ENCODE measurements at regions not wholly inside any gene's neighbourhood (a gene's known extent, or its start where the extent isn't known, plus 50 kb on each side); places are given as distances from the start of the nearest gene placed in this dataset.
"Not testable (repeated sequence)": the region's sequence is repeated elsewhere in the genome, so short reads cannot be mapped to it uniquely, and the experiment has no call there.

GRCh38 chr5:155826611-155827507, 500.1 kb upstream of the SGCD start (continued):
- TF ChIP-seq SRSF1 (IDR thresholded peaks at IDR 0.05; ENCODE audit: low read depth, low read length) (no peak), ZNF589 (CRISPR knock-in tag; IDR thresholded peaks at IDR 0.05; ENCODE audit: low read depth) (no peak), SMARCE1 (IDR thresholded peaks at IDR 0.05) (no peak), KDM1A (IDR thresholded peaks at IDR 0.05) (no peak)

GRCh38 chr5:155827508-155827815, 499.5 kb upstream of the SGCD start:
- H3K9me1 ChIP-seq (ENCODE audit: control insufficient read depth, insufficient read depth, low read length); H3K27me3 ChIP-seq (ENCODE audit: control insufficient read depth in 2 of 2, insufficient read depth in 2 of 2, low read length in 2 of 2); FAIRE-seq; H3K79me2 ChIP-seq (ENCODE audit: control insufficient read depth, insufficient read depth, low read length); BruUV-seq (replicated peaks); H3K4me3 ChIP-seq; H3K9ac ChIP-seq (ENCODE audit: insufficient read depth in 1 of 2, low read depth in 2 of 2, low read length in 2 of 2); H2AFZ ChIP-seq (ENCODE audit: low read depth, low read length); intact Hi-C loops (cut with micrococcal nuclease); H3K4me2 ChIP-seq (ENCODE audit: insufficient read depth, low read length); H3K36me3 ChIP-seq (ENCODE audit: control insufficient read depth, insufficient read depth, low read length); H4K20me1 ChIP-seq (replicated peaks; ENCODE audit: control insufficient read depth, insufficient read depth, low read length); in situ Hi-C loops (cut with MboI); CTCF ChIA-PET (ENCODE audit: low intra/inter-chr PET ratio); H3K9me3 ChIP-seq (replicated peaks; ENCODE audit: control insufficient read depth, insufficient read depth, low read depth, low read length); POLR2A ChIA-PET; ATAC-seq; H3K4me1 ChIP-seq (replicated peaks in 1 of 2; ENCODE audit: control insufficient read depth in 2 of 2, insufficient read depth in 2 of 2, low read length in 2 of 2); DNase-seq (ENCODE audit: extremely low read depth in 1 of 4, low spot score in 3 of 4); H3K27ac ChIP-seq (ENCODE audit: extremely low read depth, low read depth, low read length): not testable (repeated sequence)
- 0% methylated on average over 2 of the region's 2 CpGs for WGBS (ENCODE audit: insufficient coverage, low coverage, missing lambda C conversion rate)

- H3K27ac ChIP-seq (ENCODE audit: extremely low read depth, low read depth, low read length): no peak overlapping the region
- H3K9ac ChIP-seq (ENCODE audit: insufficient read depth in 1 of 2, low read depth in 2 of 2, low read length in 2 of 2): no peak overlapping the region
- H3K9me3 ChIP-seq (replicated peaks; ENCODE audit: control insufficient read depth, insufficient read depth, low read depth, low read length): no peaks in the 10 kb centered on the region
- in situ Hi-C loops (cut with MboI): no loop called here
- no peak for DNase-seq (ENCODE audit: extremely low read depth in 1 of 4, low spot score in 3 of 4)
- FAIRE-seq: no peak
- no peak overlapping the region for H3K4me3 ChIP-seq
- no peaks in the 10 kb centered on the region for H3K4me1 ChIP-seq (replicated peaks in 1 of 2; ENCODE audit: control insufficient read depth in 2 of 2, insufficient read depth in 2 of 2, low read length in 2 of 2)
- ChIA-PET POLR2A (no interaction called here), CTCF (ENCODE audit: low intra/inter-chr PET ratio) (no interaction called here)
- ATAC-seq: no peak
- no peaks in the 10 kb centered on the region for H3K27me3 ChIP-seq (ENCODE audit: control insufficient read depth in 2 of 2, insufficient read depth in 2 of 2, low read length in 2 of 2)
- no peaks in the 10 kb centered on the region for H4K20me1 ChIP-seq (replicated peaks; ENCODE audit: control insufficient read depth, insufficient read depth, low read length)
- 0% methylated on average over 1 of the region's 1 CpG for WGBS (ENCODE audit: insufficient coverage, low coverage, missing lambda C conversion rate)
- no peak overlapping the region for H2AFZ ChIP-seq (ENCODE audit: low read depth, low read length)
- H3K36me3 ChIP-seq (ENCODE audit: control insufficient read depth, insufficient read depth, low read length): no peaks in the 10 kb centered on the region
- no peaks in the 10 kb centered on the region for H3K9me1 ChIP-seq (ENCODE audit: control insufficient read depth, insufficient read depth, low read length)
- H3K4me2 ChIP-seq (ENCODE audit: insufficient read depth, low read length): no peak overlapping the region
- no peaks in the 10 kb centered on the region for H3K79me2 ChIP-seq (ENCODE audit: control insufficient read depth, insufficient read depth, low read length)
- BruUV-seq (replicated peaks): no TSS peak
- intact Hi-C loops (cut with micrococcal nuclease): no loop called here
- TF ChIP-seq PBX2 (CRISPR knock-in tag; IDR thresholded peaks at IDR 0.05; ENCODE audit: low read depth): no peak
- no peak for TF ChIP-seq PBX2 (tag; conservative IDR thresholded peaks at IDR 0.05; ENCODE audit: low read depth)
- TF ChIP-seq ETV1 (tag; conservative IDR thresholded peaks at IDR 0.05; ENCODE audit: low read depth): no peak
- no peak for TF ChIP-seq HMBOX1 (IDR thresholded peaks at IDR 0.05)
- no peak for TF ChIP-seq ZNF766 (CRISPR knock-in tag; conservative IDR thresholded peaks at IDR 0.05)
- TF ChIP-seq ETV6 (IDR thresholded peaks at IDR 0.05; ENCODE audit: borderline replicate concordance in 1 of 2, low read depth in 2 of 2, low read length in 1 of 2): no peak
- no peak for TF ChIP-seq ETV6 (CRISPR knock-in tag; IDR thresholded peaks at IDR 0.05; ENCODE audit: borderline replicate concordance)
These were observed 499.0 kb upstream of the SGCD start for GRCh38 chr5:155827949-155828348.
